ENCODE measurements at regions not wholly inside any gene's neighbourhood (a gene's known extent, or its start where the extent isn't known, plus 50 kb on each side); places are given as distances from the start of the nearest gene placed in this dataset.

DNA sequence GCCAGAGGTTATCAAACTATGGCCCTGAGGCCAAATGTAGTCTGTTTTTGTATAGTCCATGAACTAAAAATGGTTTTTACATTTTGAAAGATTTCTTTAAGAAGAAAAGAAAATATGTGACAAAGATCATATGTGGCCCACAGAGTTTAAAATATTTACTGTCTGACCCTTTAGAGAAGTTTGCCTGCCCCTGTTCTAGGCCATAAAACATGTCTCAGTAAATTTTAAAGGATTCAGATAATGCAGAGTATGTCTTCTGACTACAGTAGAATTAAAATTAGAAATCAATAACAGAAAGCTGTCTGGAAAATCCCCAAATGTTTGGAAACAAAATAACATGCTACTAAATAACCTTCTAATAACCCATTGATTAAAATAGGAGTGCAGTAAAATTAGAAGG, 86.3 kb downstream of the KCNRG start:
- no peak for DNase-seq (ENCODE audit: low spot score)
- FAIRE-seq: no peak

DNA sequence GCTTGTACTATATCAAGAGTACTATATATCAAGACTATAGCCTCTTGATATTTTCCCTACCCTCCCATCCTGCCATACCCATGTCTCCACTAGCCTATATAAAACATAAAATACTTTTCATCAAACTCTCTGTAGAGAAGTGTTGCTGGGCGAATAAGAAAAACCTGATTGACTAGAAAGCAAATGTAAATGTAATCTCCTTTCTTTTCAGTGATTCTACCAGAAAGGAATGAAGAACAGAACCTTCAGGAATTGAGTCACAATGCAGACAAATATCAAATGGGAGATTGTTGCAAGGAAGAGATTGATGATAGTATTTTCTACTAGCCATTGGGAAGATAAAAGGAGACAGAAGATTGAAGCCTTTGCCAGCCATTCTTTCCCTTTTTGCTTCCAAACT, 89.2 kb downstream of the KCNRG start:
- FAIRE-seq: no peak
- no peak for DNase-seq (ENCODE audit: low spot score)

DNA sequence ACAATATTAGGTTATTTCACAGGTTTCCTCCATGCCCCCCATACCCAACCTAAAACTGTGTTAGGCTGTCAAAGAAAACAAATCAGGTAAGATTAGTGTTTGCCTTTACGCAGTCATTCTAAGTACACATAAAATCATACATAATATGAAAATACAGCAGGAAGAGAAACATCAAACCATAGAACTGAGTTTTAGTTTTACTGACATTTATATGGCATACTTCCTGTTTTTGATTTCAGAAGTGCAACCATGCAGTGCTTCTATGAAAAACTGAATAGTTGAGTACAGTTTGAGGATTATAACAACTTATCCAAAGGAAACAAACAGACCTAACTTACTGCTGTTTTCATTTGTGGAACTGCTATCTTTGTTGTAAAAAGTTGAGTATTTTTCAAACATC, 91.3 kb downstream of the KCNRG start:
- FAIRE-seq (no peak), DNase-seq (ENCODE audit: low spot score) (no peak)

DNA sequence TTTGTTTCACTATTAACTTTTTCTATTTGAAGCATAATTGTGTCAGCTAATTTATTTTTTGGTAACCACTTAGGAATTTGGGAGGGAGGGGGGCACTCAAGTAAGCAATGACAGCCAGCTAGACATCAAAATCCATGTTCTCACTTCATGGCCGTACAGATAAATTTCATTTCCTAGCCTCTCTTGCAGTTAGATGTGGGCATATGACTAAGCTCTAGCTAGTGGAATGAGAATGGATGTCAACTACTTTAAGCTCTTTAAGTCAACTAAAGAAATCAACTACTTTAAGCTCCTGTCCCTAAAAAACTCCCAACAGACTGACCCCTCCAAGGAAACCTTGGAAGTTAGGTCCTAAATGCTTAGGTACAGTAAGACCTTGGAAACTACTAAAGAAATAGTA, 92.0 kb downstream of the KCNRG start:
- FAIRE-seq: no peak

DNA sequence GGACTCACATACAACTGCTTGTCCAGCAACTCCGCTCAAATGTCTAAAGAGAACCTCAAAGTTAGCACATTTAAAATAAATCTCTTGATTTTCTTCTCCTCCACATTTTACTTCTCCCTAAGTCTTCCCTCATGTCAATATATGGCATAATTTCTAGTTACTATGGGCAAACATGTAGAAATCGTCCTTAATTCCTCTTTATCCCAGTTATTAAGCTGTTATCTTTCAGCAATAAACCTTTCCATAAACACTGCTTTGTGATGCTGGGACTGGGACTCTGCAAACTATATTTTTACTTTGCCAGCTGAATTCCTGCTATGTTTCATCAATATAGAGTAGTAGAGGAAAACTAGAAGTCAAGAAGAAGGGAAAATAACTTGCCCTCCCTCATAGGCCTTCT, 99.7 kb downstream of the KCNRG start:
- DNase-seq (ENCODE audit: low spot score) (no peak), FAIRE-seq (no peak)

More for the DNA sequence above, 92.0 kb downstream of the KCNRG start:
- DNase-seq (ENCODE audit: low spot score): no peak

DNA sequence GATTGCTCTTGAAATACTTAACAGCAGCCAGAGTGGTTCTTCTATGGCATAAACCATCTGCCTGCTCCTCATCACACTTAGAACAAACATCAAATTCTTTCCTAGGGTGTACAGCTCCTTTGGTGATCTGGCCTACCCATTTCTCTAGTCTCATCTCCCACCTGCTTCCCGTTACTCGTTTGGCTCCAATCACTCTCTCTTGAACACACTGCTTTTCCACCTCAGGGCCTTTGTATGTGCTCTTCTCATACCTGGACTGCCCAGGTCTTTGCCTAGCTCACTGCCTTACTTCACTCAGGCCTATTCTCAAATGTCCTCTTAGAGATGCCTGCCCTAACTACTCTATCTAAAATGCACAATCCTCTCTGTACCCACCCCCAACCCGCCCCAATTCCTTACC, 100.5 kb downstream of the KCNRG start:
- DNase-seq (ENCODE audit: low spot score): no peak
- no peak for FAIRE-seq

DNA sequence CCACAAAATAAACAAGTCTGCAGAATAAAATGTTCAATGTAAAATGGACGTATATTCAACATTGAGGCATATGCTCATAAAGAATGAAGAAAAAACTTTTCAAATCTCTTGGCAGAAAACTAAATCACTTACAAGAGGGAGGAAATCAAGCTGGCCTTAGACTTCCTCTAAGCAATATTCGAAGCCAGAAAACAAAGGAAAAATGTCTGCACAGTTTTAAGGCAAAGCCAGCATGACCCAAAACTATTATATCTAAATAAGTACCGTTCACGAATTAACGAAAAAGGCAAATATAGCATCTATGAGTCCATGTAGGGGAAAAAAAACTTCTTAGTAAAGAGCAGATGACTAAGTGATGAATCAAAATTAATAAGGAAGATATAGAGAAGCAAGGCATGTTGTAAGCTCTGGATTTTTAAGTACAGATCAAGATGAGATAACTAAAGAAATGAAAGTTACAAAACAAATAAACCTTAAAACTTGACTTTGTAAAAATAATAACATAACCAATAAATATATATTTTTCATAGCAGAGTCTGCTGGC, 101.3 kb downstream of the KCNRG start:
- DNase-seq (ENCODE audit: low spot score) (no peak), FAIRE-seq (no peak)

DNA sequence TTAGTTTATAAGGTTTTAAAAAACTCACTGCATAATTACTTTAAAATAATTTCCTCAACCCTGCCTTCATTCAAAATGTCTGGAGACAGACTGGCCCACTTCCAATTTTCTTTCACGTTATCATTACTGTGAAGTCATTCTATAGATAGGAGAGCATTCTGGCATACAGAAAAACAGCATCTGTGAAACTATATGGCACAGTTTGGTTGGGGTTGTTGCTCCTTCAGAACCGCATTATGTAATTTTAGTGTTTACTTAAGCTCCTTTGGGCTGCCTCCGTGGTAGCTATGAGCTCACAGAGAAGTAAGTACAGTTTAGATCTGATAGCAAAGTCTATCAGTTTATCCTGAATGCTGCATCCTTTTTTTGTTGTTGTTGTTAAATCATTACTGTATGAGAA, 104.3 kb downstream of the KCNRG start:
- FAIRE-seq: no peak
- DNase-seq (ENCODE audit: low spot score): no peak

DNA sequence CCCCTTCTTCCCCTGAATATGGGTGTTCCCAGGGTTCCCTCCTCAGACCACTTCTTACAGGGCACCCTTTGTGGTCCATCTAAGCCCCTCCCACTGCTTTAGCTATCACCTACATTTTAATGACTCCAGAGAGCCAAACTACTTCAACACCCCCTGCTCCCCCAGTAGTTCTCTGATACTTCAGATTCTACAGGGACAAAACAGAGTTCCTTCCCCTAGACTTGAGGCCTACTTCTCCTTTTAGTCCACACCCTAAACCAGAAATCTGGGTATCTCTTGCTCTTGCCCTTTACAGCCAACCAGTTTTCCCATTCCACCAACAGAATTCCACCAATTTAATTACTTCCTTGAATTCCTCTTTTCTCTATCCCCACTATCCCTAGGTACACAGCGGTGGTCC, 107.2 kb downstream of the KCNRG start:
- FAIRE-seq (no peak), DNase-seq (ENCODE audit: low spot score) (no peak)

DNA sequence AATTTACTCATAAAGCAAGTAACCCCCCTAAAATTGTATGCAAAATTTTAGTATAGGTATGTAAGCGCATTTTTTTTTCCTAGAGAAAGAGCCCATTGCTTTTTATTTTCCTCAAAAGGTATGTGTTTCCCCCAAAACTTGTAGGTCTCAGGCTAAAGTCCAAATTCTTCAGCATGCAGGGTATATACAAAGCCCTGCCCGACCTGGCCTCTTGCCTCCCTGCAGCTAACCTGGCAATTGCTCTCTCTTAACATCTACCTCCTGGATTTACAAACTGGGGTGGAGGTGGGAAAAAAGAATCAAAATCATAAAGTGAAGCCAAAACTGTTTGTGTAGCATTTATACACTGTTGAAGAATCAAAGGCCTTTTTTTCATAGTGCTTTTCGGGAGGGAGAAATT, 107.8 kb downstream of the KCNRG start:
- DNase-seq (ENCODE audit: low spot score) (no peak), FAIRE-seq (no peak)

DNA sequence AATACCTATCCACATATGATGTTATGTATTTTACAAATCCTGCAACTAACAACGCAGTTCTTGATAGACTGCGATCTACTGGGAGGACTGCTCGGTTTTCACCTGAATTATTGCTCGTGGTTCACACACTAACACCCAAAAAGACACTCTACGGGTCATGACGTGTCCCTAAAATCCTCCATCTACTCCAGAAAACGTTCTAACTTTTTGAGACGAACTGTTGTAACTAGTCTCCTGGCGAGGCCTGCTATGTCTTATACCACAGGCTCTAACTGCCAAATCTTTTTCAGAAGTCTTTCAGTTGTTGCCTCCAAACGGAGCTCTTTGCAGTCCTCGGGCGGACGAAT, 108.2 kb downstream of the KCNRG start:
- FAIRE-seq: no peak
- DNase-seq (ENCODE audit: low spot score): no peak

DNA sequence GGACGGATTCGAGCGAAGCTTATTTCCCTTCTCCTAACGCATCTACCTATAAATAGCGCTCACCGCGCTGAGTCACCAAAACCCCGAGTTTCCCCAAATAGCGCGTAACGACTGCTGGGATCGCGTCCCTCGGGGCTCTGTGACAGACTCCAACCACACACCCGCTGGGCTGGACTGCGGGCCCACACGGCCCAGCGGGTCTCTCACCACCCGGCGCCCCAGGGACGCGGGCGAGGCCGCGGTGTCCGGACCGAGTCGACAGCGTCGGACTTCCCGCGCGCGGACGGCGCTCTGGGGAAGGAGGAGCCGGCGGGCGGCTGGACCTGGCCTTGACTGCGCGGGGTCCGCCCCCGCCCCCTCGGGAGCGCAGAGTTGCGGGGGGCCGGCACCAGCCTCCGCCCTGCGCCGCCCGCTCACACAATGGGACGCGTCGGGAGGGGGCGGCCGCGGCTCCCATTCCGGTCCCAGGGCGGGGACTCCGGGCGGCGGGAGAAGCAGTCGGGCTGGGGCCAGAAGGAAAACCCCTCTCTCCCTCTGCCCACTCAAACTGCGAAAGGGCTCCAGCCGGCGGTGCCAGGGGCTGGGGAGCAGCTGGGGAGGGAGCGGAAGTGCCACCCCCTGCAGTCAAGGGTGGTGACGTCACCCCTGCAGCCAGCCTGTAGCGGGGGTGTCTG, 108.8 kb downstream of the KCNRG start:
- FAIRE-seq: no peak
- peak; percentile 93 for DNase-seq (ENCODE audit: low spot score)

DNA sequence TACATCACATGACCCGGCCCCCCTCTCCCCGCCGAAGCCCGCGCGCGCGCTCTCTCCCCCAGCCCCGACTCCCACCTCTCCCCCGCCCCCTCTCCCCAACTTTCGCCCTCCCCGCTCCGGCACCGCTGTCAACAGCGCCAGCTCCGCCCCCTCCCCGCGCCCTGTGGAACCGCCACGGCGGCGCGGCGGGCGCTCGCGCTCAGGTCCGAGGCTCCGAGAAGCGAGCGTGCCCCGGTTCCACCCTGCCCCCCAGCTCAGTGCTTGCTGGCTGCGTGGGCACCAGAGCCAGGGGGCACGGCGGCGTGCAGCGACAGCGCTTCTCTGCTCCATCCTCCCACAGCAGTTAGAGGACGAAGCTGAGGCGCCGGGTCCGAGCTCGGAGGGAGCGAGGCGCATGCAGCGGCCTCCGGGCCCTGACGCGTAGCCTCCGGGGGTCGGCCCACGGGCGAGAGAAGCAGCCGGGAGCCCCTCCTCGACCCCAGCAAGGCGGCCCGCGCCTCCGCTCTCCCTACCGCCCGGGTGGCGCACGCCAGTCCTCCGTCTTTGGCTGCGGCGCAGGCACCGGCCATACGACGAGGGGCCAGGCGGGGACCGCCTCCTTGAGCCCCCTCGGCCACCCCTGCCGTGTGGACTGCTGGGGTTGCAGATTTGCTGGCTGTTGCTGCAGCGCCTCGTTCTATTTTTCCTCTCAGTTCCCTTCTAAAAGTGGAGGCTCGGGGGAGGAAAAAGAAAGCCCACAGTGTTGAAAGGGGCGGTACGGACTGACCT, 109.5 kb downstream of the KCNRG start:
- FAIRE-seq (no peak), DNase-seq (ENCODE audit: low spot score) (peak; percentile 22)

DNA sequence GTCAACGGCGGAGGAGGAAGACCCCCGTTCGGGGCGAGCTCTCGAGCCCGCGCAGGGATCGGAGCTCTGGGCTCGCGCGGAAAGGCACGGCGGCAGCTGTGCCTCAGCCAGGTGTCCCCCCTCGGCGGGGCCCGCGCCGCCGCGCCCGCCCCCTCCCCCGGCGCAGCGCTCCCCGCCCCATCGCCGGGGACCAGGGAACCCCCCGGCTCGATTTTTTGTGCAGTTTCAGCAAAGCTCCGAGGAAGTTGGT, 110.0 kb downstream of the KCNRG start:
- DNase-seq (ENCODE audit: low spot score) (no peak), FAIRE-seq (no peak)

DNA sequence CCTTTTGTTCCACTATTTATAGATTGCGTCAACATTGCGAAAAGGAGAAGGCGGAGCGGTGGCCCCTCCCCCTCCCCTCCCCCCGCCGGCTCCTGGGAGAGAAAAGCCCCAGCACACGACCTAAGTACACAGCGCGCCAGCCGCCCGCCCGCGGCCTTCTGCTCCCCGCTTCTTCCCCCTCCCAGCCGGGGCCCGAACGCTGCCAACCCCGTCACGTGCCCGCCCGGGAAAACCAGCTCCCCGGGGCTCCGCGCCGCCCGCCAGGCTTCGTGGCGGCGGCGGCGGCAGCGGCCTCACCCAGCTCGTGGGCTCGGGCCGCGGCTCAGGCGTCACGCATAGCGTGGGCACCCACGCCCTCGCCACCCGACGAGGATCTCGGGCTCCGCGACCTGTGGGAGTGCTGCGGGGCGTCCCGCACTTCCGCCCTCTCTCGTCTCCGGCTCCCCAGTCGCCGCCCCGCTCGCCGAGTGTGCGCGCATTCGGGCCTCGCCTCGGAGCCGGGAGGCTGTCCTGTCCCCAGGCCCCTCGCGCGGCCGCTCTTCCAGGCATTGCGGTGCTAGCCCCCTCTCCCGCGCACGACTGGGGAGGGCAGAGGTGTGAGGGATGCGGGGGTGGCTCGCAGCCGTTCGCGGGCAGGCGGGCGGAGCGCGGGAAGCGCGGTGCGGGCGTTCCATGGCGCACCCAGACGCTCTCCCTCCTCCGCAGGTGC, 110.5 kb downstream of the KCNRG start:
- DNase-seq (ENCODE audit: low spot score): peak; percentile 64
- FAIRE-seq: no peak

DNA sequence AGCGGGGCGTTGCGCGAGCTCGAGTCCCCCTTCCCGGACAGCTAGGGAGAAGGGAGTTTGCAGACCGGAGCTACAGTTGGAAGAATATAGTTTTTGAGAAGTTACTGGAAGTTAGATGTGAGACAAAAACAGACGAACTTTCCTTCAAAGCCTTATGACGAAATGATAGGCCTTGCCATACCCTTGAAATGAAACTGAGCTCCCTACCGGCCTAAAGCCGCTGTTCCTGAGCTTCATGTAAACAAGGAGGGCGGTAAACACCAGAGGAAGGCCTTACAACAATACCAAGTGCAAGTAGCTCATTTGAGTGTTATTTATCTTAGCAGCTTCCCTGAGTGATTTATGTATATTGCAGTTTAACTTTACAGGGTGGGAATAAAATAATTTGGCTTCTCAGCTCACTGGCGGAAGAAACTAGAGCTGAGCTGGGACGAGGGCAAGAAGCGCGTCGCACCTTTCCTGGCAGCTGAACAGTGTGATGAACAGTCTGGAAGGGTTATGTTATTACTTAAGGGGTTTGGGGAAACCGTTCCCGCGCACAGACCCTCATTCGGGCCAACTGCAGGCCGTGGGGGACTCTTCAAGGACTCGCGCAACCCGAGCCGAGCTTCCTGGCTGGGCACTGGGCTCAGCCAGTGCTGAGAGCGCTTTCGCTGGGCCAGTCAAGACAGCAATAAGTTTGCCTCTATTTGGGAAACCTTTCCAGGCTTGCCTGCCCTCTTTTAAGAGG, 111.2 kb downstream of the KCNRG start:
- no peak for FAIRE-seq
- DNase-seq (ENCODE audit: low spot score): no peak

DNA sequence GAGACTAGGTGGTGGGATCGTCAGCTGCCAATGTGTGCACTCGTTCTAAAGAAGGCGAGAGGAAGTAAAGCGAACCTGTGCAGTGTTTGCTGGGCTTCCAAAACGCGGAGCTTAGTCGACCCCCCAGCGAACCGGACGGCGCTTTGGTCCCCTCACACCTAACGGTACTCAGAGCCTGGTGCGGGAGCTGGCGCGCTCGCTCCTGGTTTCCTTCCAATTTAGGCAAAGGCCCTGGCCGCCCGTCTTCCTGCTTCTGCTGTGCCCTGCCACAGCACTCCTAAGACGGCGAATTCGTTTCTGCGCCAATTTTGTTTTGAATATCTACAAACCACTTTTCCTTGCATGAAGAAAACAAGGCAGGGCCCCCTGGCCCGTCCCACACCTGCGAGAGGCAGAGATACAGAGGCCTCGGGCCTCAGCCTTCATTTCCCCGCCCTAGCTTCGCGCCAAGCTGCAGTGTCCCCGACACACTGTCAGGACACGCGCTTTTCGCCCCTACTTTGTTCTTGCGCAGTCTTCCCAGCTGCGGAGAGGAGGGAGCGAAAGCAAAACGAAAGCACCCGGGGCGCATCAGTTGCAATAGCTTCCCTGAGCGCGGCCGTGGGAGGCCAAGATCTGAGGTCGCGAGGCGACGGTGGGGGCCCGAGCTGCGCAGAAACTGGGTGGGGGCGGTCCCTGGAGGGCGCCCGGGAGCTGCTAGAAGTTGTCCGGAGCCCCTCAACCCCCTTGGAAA, 111.9 kb downstream of the KCNRG start:
- DNase-seq (ENCODE audit: low spot score): no peak
- FAIRE-seq: no peak

DNA sequence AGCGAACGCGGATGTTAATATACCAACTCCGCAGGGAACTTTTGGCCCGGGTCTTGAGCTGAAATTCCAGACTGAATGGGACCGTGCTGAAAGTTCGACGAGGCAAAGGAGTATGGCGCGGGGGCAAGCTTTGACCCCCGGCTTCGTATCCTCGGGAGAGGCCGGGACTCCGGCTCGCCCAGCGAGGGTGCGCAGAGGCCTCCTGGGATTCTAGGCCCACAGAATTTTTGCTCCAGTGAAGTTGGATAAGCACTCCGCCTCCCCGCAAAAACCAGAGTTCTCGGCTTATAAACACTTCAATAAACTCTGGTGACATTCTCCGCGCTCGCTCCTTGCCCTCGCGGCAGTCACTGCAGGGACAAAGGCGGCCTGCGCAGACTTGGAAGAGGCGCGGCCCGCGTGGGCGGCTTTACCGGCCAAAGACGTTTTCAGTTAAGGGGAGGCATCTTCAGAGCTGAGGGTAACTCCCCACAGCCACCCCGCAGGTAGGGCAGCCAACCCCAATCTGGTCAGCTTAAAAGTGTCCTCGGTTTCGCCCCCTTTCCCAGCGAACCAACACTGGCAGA, 112.6 kb downstream of the KCNRG start:
- DNase-seq (ENCODE audit: low spot score) (no peak), FAIRE-seq (no peak)

DNA sequence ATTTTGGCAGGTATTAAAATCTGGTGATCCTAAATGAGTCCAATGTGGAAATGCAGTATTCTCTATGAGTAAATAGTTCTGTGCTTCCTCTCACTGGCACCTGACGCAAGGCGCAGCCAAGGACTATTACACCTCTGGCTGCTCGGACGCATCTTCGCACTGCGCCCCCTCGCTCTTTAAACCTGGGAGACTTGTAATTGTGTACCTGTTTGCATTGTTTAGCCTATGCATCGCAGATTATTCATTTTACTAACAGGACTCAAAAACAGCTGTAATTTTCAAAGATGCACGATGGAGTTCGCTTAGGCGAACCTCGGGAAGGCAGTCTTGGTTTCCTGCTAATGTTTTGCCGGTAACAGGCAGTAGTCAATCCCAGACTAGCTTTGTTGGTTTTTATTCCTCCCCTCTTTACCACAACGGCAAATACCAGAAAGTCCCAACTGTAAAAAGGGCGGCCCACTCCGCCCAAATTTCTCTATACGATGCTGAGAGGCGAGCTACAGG, 113.2 kb downstream of the KCNRG start:
- FAIRE-seq: no peak

DNA sequence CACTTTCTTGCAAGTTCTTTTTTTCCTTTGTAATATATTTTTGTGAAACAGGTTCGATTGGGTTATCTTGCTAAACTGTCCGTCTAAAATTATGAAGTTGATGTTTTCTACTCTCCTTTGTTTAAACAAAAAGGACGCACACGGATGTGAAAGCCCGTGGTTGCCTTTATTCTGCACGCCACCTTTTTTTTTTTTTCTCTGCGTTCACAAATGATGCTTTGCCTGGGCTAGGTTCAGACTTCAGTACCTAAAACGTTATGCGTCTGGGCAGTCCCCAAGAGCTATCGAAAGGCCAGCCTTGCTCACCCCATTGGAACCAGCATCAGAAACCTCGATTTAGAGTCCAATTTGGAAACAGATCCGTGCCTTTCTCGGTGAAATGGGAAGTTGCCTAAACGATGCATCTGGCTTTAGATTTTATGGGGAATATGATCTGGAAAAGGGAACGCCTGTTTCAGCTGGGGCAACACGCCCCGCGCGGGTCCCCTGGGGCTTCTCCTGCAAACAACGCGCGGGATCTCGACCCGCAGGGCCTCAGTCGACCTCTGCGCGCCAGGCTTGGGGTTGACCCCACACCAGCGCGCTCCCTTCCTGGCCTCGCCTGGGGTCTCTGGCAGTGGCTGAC, 113.9 kb downstream of the KCNRG start:
- DNase-seq (ENCODE audit: low spot score) (no peak), FAIRE-seq (no peak)

More for the DNA sequence above, 113.2 kb downstream of the KCNRG start:
- DNase-seq (ENCODE audit: low spot score): no peak
